Effector memory CD8-positive, alpha-beta T cell (primary cell): ENCODE measurements at regions not wholly inside any gene's neighbourhood (a gene's known extent, or its start where the extent isn't known, plus 50 kb on each side); places are given as distances from the start of the nearest gene placed in this dataset.

Experiments
- ATAC-seq: fragments of 150-1000 bp; cut with Tn5 transposase; replicated peaks from 2 replicates; pipeline ENCODE4 v1.10.0; 2021; ENCODE audit warnings: mild to moderate bottlenecking, moderate library complexity
- DNase-seq, 3 experiments: peaks; one replicate each; pipeline ENCODE4 v3.0.0; 2021
- H3K27ac Mint-ChIP-seq, 2 donors: one replicate each; pipeline ENCODE4 v1.8.0; 2022; ENCODE audit warnings: mild to moderate bottlenecking in 2 of 2, mixed read lengths in 2 of 2, moderate library complexity in 2 of 2
- H3K27me3 Mint-ChIP-seq, 2 donors: one replicate each; pipeline ENCODE4 v1.8.0; 2022; ENCODE audit warnings: mixed read lengths in 2 of 2
- H3K36me3 Mint-ChIP-seq: one replicate; pipeline ENCODE4 v1.8.0; 2022; ENCODE audit warnings: mild to moderate bottlenecking, moderate library complexity, mixed read lengths; ENCODE audit not compliant: insufficient read depth
- H3K4me1 Mint-ChIP-seq, 2 donors: one replicate each; pipeline ENCODE4 v1.8.0; 2022; ENCODE audit warnings: low read depth in 2 of 2, mixed read lengths in 2 of 2
- H3K4me3 Mint-ChIP-seq, 2 donors: one replicate each; pipeline ENCODE4 v1.8.0; 2022; ENCODE audit warnings: mild to moderate bottlenecking in 2 of 2, mixed read lengths in 2 of 2, moderate library complexity in 2 of 2
- H3K9me3 Mint-ChIP-seq, 2 donors: one replicate each; pipeline ENCODE4 v1.8.0; 2022; ENCODE audit warnings: mixed read lengths in 2 of 2

DNA sequence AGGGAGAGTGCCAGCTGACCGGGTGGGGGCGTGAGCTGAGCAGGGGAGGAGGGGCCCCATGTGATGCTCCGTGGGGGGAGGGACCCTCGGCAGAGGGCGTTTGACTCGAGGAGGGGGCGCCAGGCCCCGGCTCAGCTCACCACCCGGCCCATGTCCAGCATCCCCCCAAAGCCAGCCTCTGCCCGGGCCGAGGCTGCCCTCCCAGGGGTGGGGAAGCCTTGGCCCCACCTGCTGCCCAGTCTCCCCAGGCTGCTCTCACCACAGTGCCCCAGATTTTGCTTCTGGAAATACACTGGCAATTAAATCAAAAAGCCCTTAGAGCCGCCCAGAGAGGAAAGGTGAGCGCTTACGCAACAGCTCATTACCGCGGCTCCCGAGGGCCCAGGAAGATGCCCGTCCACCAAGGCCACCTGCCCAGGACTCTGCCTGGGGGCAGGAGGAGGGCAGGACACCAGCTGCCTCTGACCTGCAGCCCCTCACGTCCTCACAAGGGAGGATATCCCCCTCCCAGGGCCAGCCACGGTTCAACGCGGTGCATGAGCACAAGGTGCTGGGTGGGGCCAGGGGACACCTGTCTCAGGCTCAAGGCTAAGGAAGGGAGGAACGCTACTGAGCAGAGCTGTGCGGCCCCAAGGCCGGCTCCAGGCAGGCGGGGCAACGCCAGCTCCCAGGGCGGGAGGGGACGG lies 70.0 kb upstream of the INPP5A start:
- Mint-ChIP-seq H3K36me3 (no peaks in the 10 kb centered on the region), H3K4me3 (no peak overlapping the region), H3K27me3 (peaks cover 6 to 27% of the 10 kb centered on the region in 2 donors), H3K9me3 (no peaks in the 10 kb centered on the region), H3K4me1 (no peaks in the 10 kb centered on the region), H3K27ac (no peak overlapping the region)
- no peak for ATAC-seq
- no peak for DNase-seq

DNA sequence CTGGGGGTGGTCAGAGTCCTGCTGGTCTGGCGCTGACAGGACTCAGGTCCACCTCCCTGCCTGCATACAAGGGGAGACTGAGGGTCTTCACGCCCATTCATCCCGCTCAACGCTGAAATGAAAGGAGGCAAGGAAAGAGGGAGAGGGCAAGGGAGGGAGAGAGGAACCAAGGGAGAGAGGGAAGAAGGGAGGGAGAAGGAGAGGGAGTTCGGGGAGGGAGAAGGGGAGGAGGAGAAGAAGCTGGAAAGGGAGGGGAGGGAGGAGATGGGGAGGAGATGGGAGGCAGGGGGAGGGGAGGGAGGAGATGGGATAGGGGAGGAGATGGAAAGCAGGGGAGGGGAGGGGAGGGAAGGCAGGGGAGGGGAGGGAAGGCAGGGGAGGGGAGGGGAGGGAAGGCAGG lies 69.4 kb upstream of the INPP5A start:
- ATAC-seq (no peak), DNase-seq (no peak)
- H3K9me3 Mint-ChIP-seq = no peaks in the 10 kb centered on the region
- H3K27me3 Mint-ChIP-seq = peaks cover 8 to 32% of the 10 kb centered on the region in 2 donors
- no peaks in the 10 kb centered on the region for H3K4me1 Mint-ChIP-seq
- no peak overlapping the region for H3K4me3 Mint-ChIP-seq
- no peaks in the 10 kb centered on the region for H3K36me3 Mint-ChIP-seq
- H3K27ac Mint-ChIP-seq = no peak overlapping the region

DNA sequence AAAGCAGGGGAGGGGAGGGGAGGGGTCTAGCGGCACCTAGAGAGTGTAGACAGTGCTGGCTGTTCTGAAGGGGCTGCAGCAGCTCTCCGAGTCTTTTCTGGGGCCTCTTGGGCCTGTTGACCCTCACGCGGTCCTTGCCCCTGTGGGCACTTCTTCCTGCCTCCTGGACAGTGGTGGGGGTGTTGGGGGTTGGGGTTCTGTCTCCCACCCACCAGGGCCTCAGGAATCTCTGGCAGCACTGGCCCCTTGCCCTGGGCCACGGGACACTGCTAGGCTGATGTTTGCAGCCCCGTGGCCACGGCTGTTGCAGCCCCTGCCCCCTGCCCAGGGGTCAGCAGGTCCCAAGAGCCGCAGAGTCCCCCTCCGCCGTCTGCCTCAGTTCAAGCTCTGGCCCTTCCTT lies 68.9 kb upstream of the INPP5A start:
- peaks cover 13 to 36% of the 10 kb centered on the region in 2 donors for H3K27me3 Mint-ChIP-seq
- no peaks in the 10 kb centered on the region for H3K4me1 Mint-ChIP-seq
- no peak for ATAC-seq
- H3K4me3 Mint-ChIP-seq = no peak overlapping the region
- H3K36me3 Mint-ChIP-seq = no peaks in the 10 kb centered on the region
- H3K9me3 Mint-ChIP-seq = no peaks in the 10 kb centered on the region
- no peak for DNase-seq
- no peak overlapping the region for H3K27ac Mint-ChIP-seq

DNA sequence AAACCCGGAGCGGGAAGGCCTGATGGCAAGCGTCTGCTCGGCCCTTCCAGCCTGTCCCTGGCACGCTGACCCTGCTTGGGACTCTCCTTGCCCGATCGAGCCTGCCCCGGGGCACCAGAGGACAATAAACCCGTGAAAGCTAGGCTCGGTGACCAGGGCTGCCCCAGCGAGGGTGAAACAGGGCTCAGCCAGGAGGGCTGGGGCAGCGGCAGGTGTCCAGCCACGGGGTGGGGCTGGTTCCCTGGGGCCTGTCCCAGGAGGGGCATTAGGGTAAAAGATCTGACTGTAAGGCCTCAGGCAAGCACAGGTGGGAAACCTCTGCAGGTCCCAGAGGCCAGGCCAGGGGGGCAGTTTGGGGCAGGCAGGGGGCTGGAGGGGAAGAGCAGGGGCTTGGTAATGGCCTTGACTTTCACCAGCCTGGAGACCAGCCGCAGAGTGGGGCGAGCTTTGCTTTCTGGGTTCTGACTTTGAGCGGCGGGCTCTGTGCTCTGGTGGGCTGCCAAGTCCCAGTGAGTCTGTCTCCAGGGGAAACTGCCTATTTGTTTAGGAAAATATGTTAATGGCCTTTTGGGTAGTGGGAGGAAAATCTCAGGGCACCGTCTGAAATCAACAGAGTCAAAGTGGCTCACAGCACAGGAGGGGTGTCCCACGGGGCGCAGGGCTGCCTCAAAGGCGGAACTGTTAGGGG lies 68.2 kb upstream of the INPP5A start:
- H3K4me3 Mint-ChIP-seq = no peak overlapping the region
- no peaks in the 10 kb centered on the region for H3K36me3 Mint-ChIP-seq
- peaks cover 16 to 39% of the 10 kb centered on the region in 2 donors for H3K27me3 Mint-ChIP-seq
- DNase-seq (no peak), ATAC-seq (no peak)
- H3K27ac Mint-ChIP-seq = no peak overlapping the region
- H3K4me1 Mint-ChIP-seq = no peaks in the 10 kb centered on the region
- H3K9me3 Mint-ChIP-seq = no peaks in the 10 kb centered on the region

DNA sequence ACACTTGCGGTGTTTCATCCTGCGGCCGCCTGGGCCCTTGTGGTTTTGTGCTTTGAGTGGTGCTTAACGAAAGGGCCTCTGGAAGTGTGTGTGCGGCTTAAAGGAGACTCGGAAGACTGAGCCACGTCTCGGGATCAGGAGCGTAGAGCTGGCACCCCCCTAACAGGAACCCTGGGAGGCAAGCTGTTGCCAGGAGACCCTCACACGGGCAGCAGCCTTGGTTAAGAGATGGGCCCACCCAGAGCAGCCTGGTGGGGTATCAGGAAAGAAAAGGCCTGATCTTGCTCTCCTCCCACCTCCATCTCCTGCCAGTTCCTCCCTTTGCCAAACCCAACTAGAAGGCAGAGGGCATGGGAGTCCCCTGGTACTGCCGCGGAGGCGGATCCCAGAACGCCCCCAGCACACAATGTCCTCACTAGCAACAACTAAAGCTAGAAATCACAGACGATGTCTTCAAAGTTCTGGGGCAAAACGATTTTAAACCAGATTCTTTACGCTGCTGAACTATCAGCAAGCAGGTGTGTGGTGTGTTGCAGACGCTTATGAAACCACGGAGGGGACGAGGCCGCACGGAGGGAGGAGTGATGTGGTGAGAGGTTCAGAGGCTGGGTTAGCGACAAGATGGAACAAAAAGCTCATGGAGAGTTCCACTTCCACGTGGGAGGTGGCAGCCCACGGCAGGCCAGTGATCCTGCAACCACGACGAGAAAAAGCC lies 67.0 kb upstream of the INPP5A start:
- DNase-seq (no peak), ATAC-seq (no peak)
- H3K4me1 Mint-ChIP-seq = no peaks in the 10 kb centered on the region
- H3K27me3 Mint-ChIP-seq = peaks cover 18 to 36% of the 10 kb centered on the region in 2 donors
- no peak overlapping the region for H3K4me3 Mint-ChIP-seq
- H3K9me3 Mint-ChIP-seq = no peaks in the 10 kb centered on the region
- no peaks in the 10 kb centered on the region for H3K36me3 Mint-ChIP-seq
- no peak overlapping the region for H3K27ac Mint-ChIP-seq

DNA sequence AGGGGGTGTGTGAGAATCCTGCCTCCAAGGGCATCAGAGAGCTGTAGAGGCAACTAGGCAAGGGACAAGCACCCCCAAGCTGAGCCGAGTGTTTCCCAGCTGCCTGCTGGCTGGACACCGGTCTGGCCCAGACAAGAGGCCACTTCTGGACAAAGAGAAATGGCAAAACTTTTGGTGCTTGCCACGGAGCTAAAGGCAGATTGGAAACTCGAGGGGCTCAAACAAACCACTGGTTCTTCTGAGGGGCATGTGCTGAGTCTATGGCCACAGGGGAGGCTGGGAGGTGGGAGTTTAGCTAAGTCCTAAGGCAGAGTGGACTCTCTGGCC lies 66.5 kb upstream of the INPP5A start:
- ATAC-seq (no peak), DNase-seq (no peak)
- H3K4me3 Mint-ChIP-seq = no peak overlapping the region
- H3K4me1 Mint-ChIP-seq = no peaks in the 10 kb centered on the region
- H3K9me3 Mint-ChIP-seq = no peaks in the 10 kb centered on the region
- peaks cover 23 to 40% of the 10 kb centered on the region in 2 donors for H3K27me3 Mint-ChIP-seq
- no peak overlapping the region for H3K27ac Mint-ChIP-seq
- H3K36me3 Mint-ChIP-seq = no peaks in the 10 kb centered on the region

DNA sequence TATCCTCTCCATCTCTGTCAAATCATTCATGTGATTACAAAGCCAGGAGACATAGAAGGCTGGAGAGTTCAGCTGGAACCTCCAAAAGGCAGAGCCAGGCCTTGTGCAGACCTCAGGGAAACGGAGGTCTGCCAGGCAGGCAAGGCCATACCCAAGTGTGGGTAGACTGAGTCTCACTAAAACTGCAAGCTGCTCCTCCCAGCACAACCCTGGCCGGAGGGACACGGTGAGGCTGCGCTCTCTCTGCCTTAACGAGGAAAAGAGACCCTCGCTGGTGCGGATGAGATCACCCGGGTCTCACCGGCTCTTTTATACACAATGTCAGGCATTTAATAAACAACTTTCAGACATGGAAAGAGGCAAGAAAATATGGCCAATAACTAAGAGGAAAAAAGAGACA lies 66.1 kb upstream of the INPP5A start:
- Mint-ChIP-seq H3K4me3 (no peak overlapping the region), H3K27ac (no peak overlapping the region), H3K27me3 (peaks cover 23 to 44% of the 10 kb centered on the region in 2 donors), H3K4me1 (no peaks in the 10 kb centered on the region), H3K9me3 (no peaks in the 10 kb centered on the region), H3K36me3 (no peaks in the 10 kb centered on the region)
- no peak for DNase-seq
- no peak for ATAC-seq

DNA sequence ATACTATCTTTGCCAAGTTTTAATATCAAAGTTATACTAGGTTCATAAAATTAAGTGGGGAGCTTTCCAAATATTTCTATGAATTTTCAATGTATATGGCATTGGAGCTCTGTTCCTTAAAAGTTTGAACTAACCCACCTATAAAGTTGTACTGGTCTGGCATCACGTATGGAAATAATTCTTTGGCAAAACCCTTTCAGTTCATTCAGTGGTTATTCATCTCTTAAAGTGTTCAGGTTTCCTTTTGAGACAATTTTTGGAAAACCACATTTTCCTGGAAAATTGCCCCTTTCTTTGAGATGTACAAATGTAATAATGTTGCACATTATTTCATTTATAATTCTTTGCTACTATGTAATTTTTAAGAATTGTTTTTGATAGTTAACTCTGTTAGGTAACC lies 62.5 kb upstream of the INPP5A start:
- no peaks in the 10 kb centered on the region for H3K4me1 Mint-ChIP-seq
- no peaks in the 10 kb centered on the region for H3K36me3 Mint-ChIP-seq
- no peak for ATAC-seq
- no peak overlapping the region for H3K27ac Mint-ChIP-seq
- H3K27me3 Mint-ChIP-seq = peaks cover 27 to 64% of the 10 kb centered on the region in 2 donors
- no peaks in the 10 kb centered on the region for H3K9me3 Mint-ChIP-seq
- DNase-seq = no peak
- H3K4me3 Mint-ChIP-seq = no peak overlapping the region

DNA sequence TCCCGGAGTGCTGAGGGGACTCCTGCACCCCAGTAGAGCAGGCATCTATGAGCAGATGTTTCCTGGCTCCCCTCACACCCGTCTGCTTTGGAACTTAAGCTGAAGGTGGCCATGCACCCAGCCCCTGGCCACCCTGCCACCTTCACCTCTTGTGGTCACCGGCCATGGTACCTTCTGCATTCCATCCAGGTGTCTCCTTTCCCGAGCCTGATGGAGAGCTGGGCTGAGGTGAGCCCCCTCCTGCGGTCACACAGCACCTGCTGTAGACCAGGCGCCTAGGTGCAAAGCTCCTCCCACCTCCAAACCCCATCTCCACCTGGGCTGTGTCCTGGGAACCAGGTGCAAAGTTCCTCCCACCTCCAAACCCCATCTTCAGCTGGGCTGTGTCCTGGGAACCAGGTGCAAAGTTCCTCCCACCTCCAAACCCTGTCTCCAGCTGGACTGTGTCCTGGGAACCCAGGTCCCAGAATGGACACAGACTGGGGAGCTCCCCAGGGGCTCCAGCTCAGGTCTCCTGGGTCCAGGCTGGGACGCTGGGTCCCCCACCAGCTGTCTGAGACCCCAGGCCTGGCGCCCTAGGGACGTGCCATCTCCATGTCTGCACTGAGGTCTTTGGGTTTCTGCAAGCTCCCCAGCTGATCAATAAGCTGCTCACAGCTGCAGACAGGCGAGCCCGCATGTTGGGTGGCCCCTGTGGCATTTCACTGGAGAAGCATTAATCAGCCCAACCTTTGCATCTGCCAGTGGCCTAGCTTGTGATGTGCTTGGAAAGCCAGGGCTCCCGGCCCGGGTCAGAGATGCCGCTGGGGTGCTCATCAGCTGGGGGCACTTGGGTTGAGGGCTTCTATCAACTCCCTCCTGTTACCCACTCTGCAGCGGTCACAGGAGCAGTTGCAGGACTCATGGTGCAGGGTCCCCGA lies 61.2 kb upstream of the INPP5A start:
- no peak for ATAC-seq
- H3K27ac Mint-ChIP-seq = no peak overlapping the region

DNA sequence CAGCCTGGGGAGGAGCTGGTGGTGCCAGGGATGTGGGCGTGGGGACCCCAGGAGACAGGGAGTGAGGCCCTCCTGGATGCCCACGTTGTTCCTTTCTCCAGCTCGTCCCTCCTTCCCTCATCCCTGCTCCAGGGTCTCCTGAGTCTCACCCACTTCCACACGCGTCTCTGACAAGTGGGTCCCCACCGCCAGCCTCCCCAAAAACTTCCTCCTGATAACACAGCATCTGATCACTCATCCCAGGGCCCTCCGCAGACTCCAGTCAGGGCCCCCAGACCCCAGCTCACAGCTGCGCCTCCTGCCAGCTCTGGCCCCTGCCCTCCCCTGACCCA lies 60.6 kb upstream of the INPP5A start:
- Mint-ChIP-seq H3K27me3 (peaks cover 32 to 61% of the 10 kb centered on the region in 2 donors), H3K4me1 (no peaks in the 10 kb centered on the region), H3K27ac (no peak overlapping the region), H3K4me3 (no peak overlapping the region), H3K9me3 (no peaks in the 10 kb centered on the region), H3K36me3 (no peaks in the 10 kb centered on the region)
- no peak for ATAC-seq
- no peak for DNase-seq

More for the DNA sequence above, 61.2 kb upstream of the INPP5A start:
- no peaks in the 10 kb centered on the region for H3K4me1 Mint-ChIP-seq
- no peaks in the 10 kb centered on the region for H3K9me3 Mint-ChIP-seq
- H3K36me3 Mint-ChIP-seq = no peaks in the 10 kb centered on the region
- H3K4me3 Mint-ChIP-seq = no peak overlapping the region
- peaks cover 31 to 59% of the 10 kb centered on the region in 2 donors for H3K27me3 Mint-ChIP-seq
- DNase-seq = no peak

DNA sequence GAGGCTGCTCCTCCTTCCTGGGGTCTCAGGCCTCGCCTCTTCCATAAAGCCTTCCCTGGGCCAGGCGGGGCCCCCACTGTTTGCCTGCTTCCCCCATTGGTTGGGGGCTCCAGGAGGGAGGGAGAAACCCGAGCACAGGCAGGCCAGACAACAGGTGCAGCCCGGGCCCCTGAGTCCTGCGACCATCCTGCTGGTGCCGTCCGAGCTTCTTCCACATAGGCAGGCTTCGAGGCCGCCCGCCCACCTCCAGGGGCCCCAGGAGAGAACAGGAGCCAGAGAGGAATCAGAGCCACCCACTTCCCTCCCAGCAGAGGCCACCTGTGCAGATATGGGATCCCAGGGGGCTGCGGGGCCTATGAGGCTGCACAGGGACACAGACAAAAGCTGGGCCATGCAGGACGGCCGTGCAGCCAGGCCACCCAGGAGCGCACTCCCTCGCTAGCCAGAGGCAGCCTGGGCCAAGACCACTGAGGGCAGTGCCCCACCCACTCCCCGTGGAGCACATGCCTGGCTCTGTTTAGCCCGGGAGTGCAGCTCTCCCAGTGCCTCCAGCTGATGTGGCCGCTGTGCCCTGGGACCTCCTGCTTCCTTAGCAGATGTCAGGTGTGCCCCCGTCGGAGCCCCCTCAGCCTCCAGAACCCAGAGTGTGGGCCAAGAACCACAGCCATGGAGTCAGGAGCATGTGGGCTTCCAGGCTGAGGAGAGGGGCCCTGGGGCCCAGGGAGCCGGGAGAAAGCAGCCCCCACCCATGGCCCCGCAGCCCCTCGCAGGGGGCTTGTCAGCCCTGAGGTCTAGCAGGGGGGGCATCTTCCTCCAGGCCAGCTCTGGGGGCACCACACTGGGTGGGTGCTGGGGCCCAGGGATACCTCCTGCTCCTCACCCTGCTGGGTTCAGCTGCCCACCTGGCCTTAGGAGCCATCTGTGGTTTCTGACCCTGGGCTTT lies 59.9 kb upstream of the INPP5A start:
- Mint-ChIP-seq H3K27ac (no peak overlapping the region), H3K27me3 (peaks cover 39 to 68% of the 10 kb centered on the region in 2 donors), H3K9me3 (no peaks in the 10 kb centered on the region), H3K4me1 (no peaks in the 10 kb centered on the region), H3K36me3 (no peaks in the 10 kb centered on the region), H3K4me3 (no peak overlapping the region)
- no peak for ATAC-seq
- no peak for DNase-seq

DNA sequence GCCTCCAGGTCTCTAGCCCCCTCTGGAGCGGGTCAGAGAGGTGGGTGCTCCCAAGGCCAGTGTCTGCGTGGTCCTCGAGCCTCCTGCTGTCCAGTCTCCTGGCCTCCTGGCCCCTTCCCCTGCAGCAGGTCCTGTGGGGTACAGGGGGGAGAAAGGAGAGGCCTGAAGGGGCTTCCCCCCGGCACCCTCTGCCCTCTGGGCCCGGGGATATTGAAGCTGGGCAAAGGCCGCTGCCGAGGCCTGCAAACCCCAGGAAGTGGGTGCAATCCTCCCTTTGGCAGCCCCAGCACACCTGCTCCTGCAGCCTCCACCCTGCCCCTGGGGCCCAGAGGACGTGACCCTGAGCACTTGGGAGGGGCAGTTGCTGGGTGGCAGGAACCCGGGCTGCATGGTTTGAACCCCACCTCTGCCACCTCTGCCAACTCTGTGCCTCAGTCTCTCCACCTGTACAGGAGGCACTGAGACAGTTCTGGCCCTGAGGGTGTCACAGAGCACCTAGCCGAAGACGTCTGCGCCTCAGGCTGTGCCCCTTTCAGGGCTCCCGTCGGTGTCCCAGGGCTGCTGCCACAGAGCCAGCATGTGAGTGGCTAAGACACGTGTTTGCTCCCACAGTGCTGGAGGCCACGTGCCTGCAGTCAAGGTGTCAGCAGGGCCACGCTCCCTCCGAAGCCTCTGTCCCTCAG lies 59.1 kb upstream of the INPP5A start:
- Mint-ChIP-seq H3K4me3 (no peak overlapping the region), H3K36me3 (no peaks in the 10 kb centered on the region), H3K9me3 (no peaks in the 10 kb centered on the region), H3K27me3 (peaks cover 33 to 65% of the 10 kb centered on the region in 2 donors), H3K4me1 (no peaks in the 10 kb centered on the region), H3K27ac (no peak overlapping the region)
- no peak for DNase-seq
- ATAC-seq = no peak
